Heart right ventricle (tissue), 16 donors: ENCODE measurements at regions not wholly inside any gene's neighbourhood (a gene's known extent, or its start where the extent isn't known, plus 50 kb on each side); places are given as distances from the start of the nearest gene placed in this dataset.

Experiments used
- ATAC-seq, 8 donors: fragments of 200-7000 bp; cut with Tn5 transposase; one replicate each; pipeline ENCODE4 v1.9.1; 2020; ENCODE audit warnings: mild to moderate bottlenecking in 8 of 8, moderate library complexity in 8 of 8, moderate number of reproducible peaks in 1 of 8
- DNase-seq, 2 donors: peaks; one replicate each; pipeline ENCODE4 v3.0.0-alpha.2; 2020
- H3K27ac ChIP-seq, 10 donors: fragments of 200-600 bp; sonication (generic) in 2 of 10; one replicate each; pipeline versions ENCODE4 v1.5.0 to v1.8.0; 2020 to 2022; ENCODE audit warnings: mild to moderate bottlenecking in 3 of 10
- H3K27me3 ChIP-seq, 7 donors: fragments of 200-600 bp; one replicate each; pipeline ENCODE4 v1.8.0; 2021 to 2022; ENCODE audit warnings: mild to moderate bottlenecking in 2 of 7
- H3K36me3 ChIP-seq, 9 donors: fragments of 200-600 bp; sonication (generic) in 1 of 9; one replicate each; pipeline versions ENCODE4 v1.5.0 to v1.8.0; 2020 to 2022; ENCODE audit warnings: mild to moderate bottlenecking in 2 of 9
- H3K4me1 ChIP-seq, 9 donors: fragments of 200-600 bp; sonication (generic) in 1 of 9; one replicate each; pipeline versions ENCODE4 v1.5.0 to v1.8.0; 2020 to 2022; ENCODE audit warnings: mild to moderate bottlenecking in 4 of 9
- H3K4me3 ChIP-seq, 10 donors: fragments of 200-600 bp; sonication (generic) in 2 of 10; one replicate each; pipeline versions ENCODE4 v1.5.0 to v1.8.0; 2020 to 2022; ENCODE audit warnings: mild to moderate bottlenecking in 7 of 10, moderate library complexity in 2 of 10
- H3K9me3 ChIP-seq, 11 donors: fragments of 200-600 bp in 10 of 11; sonication (generic) in 2 of 11; one replicate each; pipeline versions ENCODE4 v1.5.0 to v1.8.0; 2013 to 2022; ENCODE audit warnings: mild to moderate bottlenecking in 2 of 11, control low read depth in 1 of 11, moderate library complexity in 1 of 11
- WGBS, 2 donors: extraction: QIAGEN DNeasy Blood & Tissue Kit; methylation state at CpG; one replicate each; pipeline ENCODE4 v1.1.7; 2013; ENCODE audit warnings: inconsistent platforms in 1 of 2; 5-methylcytosine and 5-hydroxymethylcytosine counted together
- intact Hi-C, 10 donors: fragments of 100-400 bp; cut with DNase I; formaldehyde crosslinking; loops; one replicate each; pipeline versions ENCODE4 v1.11.1 to v1.14.2; 2022
- TF ChIP-seq, protein P1 (sequence below), 9 donors: fragments of 200-600 bp; sonication (generic) in 2 of 9; IDR thresholded peaks; one replicate each; pipeline versions ENCODE4 v1.5.0 to v1.8.0; 2021 to 2022; ENCODE audit warnings: antibody characterized with exemption in 9 of 9, mild to moderate bottlenecking in 5 of 9, moderate library complexity in 1 of 9
- donor health status: Arrhythmogenic right ventricular cardiomyopathy.
- donor health status: ischemic (EF 13 %, LVEDD 7.1; RV severe dilation, severe dysfunction).
- donor health status: healthy with polysubstance abuse.
- donor health status: DM: no; HTN: yes; CAD: no.
- donor health status: DM: no; HTN: no; CAD: no.
- donor health status: ischemic (EF 25% LVEDD 6.9; RV normal size, moderate dysfunction).
- donor health status: ischemic (EF 25% LVEDD 5.7; RV mildly dilated, moderate dysfunction).
- donor health status: healthy.
- donor health status: DM: yes; HTN: yes; CAD: no.
- donor health status: Ischemic cardiomyopathy.
- donor health status: ischemic (EF 35%, LVEDD 5.7; RV mildly dilated, moderate dysfunction).
- donor health status: nonischemic (EF 11% LVEDD 7.7; RV severe dilation, severe dysfunction).
- donor health status: DM: yes; HTN: yes; CAD: no.
- donor health status: PGD.
- donor health status: ischemic (EF 29% LVEDD 5.4; RV normal size, mild dysfunction).
- donor health status: nonischemic (EF 23%, LVEDD 6.1; RV moderate dilation, normal function).

DNA sequence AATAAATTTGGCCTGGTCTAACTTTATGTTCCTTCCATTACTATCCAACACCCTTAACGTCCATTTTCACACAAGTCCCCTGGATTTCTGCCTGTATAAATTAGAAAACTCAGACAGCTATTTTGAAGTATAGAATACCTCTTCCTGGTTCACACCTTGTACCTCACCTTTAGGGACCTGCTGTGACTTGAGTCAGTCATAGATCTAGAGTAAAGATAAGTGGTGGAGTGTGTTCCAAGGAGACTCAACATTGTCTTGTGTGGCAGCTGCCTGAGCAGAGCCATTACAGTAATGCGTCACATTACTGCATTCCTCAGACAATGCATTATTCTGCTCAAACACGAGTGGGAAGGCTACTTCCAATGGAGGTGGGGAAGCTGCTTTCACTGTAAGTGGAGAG lies 513.9 kb downstream of the ADRA2A start:
- intact Hi-C loops = loop anchor here in 3 of 10 donors (10.0 kb wide), 2 partner anchors 516 to 976 kb away; partner anchors contain the start of gene ADRA2A (in 2 of the 3)
- TF ChIP-seq, protein P1, sequence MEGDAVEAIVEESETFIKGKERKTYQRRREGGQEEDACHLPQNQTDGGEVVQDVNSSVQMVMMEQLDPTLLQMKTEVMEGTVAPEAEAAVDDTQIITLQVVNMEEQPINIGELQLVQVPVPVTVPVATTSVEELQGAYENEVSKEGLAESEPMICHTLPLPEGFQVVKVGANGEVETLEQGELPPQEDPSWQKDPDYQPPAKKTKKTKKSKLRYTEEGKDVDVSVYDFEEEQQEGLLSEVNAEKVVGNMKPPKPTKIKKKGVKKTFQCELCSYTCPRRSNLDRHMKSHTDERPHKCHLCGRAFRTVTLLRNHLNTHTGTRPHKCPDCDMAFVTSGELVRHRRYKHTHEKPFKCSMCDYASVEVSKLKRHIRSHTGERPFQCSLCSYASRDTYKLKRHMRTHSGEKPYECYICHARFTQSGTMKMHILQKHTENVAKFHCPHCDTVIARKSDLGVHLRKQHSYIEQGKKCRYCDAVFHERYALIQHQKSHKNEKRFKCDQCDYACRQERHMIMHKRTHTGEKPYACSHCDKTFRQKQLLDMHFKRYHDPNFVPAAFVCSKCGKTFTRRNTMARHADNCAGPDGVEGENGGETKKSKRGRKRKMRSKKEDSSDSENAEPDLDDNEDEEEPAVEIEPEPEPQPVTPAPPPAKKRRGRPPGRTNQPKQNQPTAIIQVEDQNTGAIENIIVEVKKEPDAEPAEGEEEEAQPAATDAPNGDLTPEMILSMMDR (IDR thresholded peaks at IDR 0.05) = no peak
- Histone ChIP-seq H3K36me3 (no peaks in the 10 kb centered on the region), H3K4me3 (no peak overlapping the region), H3K27me3 (no peaks in the 10 kb centered on the region), H3K27ac (no peak overlapping the region), H3K4me1 (no peaks in the 10 kb centered on the region), H3K9me3 (peaks cover 0 to 2% (median 0%) of the 10 kb centered on the region in 11 donors)
- ATAC-seq = no peak
- WGBS, 2 donors = 41 to 65% methylated on average over 3 of the region's 3 CpGs
- DNase-seq = no peak

DNA sequence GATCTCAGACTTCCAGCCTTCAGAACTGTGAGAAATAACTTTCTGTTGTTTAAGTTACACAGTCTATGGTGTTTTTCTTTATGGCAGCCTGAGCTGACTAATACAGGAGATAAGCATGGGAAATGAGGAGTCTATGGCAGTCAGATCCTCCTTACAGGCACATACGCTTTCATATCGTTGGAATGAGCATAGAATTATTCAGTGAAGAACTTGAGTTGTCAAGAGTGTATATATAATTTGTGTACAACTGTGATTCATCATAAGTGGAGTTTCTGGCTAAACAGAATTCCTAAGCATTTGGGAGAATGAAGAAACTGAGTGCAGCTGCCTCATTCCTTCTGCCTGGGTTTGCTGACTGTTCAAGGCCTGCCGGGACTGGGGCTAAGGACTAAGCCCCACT lies 516.7 kb downstream of the ADRA2A start:
- DNase-seq (no peak), ATAC-seq (no peak)
- no peak overlapping the region for H3K4me3 ChIP-seq
- no peaks in the 10 kb centered on the region for H3K27me3 ChIP-seq
- peaks cover 0 to 5% (median 0%) of the 10 kb centered on the region in 9 donors for H3K4me1 ChIP-seq
- TF ChIP-seq, protein P1 (IDR thresholded peaks at IDR 0.05) = no peak
- no peaks in the 10 kb centered on the region for H3K36me3 ChIP-seq
- WGBS, 2 donors = 81 to 90% methylated on average over 3 of the region's 3 CpGs
- H3K27ac ChIP-seq = no peak overlapping the region
- intact Hi-C loops = loop anchor here in 3 of 10 donors (10.0 kb wide), 2 partner anchors 519 to 979 kb away; partner anchors contain the start of gene ADRA2A (in 2 of the 3)
- H3K9me3 ChIP-seq = peaks cover 0 to 2% (median 0%) of the 10 kb centered on the region in 11 donors

DNA sequence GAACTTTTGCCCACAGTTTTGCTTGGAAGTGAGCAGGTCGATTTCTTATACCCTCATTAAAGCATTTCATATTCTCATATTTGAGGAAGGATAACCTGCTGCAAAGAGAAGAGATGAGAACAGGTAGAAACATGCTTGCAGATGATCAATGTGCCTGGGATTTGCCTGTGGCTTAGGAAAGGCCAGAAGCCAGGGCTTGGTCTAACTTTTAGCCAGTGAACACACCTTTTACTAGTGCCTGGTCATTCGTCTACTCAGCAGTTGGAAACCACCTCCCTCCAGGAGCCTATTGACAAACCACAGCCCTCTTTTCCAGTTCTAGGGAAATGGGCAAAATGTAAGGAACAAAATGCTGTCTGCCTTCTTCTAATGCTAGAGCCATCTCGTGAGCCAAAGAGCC lies 518.3 kb downstream of the ADRA2A start:
- H3K27ac ChIP-seq = no peak overlapping the region
- H3K36me3 ChIP-seq = no peaks in the 10 kb centered on the region
- H3K9me3 ChIP-seq = peaks cover 0 to under 1% (median 0%) of the 10 kb centered on the region in 11 donors
- no peaks in the 10 kb centered on the region for H3K27me3 ChIP-seq
- 53 to 65% methylated on average over 3 of the region's 3 CpGs for WGBS, 2 donors
- DNase-seq (no peak), ATAC-seq (no peak)
- intact Hi-C loops = loop anchor here in 4 of 10 donors (5.0 to 10.0 kb wide), 3 partner anchors 518 to 980 kb away; partner anchors contain the start of gene ADRA2A (in 4 of the 4)
- TF ChIP-seq, protein P1 (IDR thresholded peaks at IDR 0.05) = no peak
- H3K4me1 ChIP-seq = peaks cover 0 to 5% (median 0%) of the 10 kb centered on the region in 9 donors
- H3K4me3 ChIP-seq = no peak overlapping the region

GRCh38 chr10:111598433-111599059 lies 521.7 kb downstream of the ADRA2A start:
- Histone ChIP-seq H3K27ac (no peak overlapping the region), H3K9me3 (no peaks in the 10 kb centered on the region), H3K36me3 (no peaks in the 10 kb centered on the region), H3K27me3 (no peaks in the 10 kb centered on the region), H3K4me3 (no peak overlapping the region), H3K4me1 (peaks cover 0 to 5% (median 0%) of the 10 kb centered on the region in 9 donors)
- DNase-seq (peak in 1 of 2 donors; percentile 49), ATAC-seq (peak in 6 of 8 donors; percentile 47 to 85 (median 68))
- WGBS, 2 donors = 25 to 30% methylated on average over 6 of the region's 6 CpGs
- TF ChIP-seq, protein P1 (IDR thresholded peaks at IDR 0.05) = peak; percentile 50 to 81 (median 77)
- intact Hi-C loops = loop anchor here in 5 of 10 donors (2.0 to 10.0 kb wide), 4 partner anchors 521 to 984 kb away; partner anchors contain the start of gene ADRA2A (in 5 of the 5)
